Islet of Langerhans (tissue), 1 donor: ENCODE measurements at regions not wholly inside any gene's neighbourhood (a gene's known extent, or its start where the extent isn't known, plus 50 kb on each side); places are given as distances from the start of the nearest gene placed in this dataset.
"Not testable (repeated sequence)": the region's sequence is repeated elsewhere in the genome, so short reads cannot be mapped to it uniquely, and the experiment has no call there.

Experiments used
- FAIRE-seq: peaks from one replicate; lab custom pipeline; 2011; peaks lifted over from hg19 to GRCh38; lab: Jason Lieb, UNC

GRCh38 chr22:25395915-25396314 is 168.6 kb upstream of the GRK3 start:
- no peak for FAIRE-seq

DNA sequence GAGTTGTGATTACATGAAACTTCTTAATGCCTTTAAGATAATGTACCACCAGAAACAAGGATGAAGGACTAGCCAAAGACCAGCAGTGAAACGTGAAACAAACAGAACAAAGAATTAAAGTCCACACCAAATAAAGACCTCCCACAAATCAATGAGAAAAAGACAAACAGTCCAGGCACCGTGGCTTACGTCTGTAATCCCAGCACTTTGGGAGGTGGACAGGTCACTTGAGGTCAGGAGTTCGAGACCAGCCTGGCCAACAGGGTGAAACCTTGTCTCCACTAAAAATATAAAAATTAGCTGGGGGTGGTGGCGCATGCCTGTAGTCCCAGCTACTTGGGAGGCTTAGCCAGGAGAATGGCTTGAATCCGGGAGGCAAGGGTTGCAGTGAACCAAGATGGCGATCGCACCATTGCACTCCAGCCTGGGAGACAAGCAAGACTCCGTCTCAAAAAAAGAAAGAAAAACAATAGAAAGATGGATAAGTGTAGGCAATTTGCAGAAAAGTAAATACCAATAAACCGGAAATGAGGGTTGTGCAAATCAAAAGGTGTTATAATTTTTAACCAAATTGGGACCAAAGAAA is 167.8 kb upstream of the GRK3 start:
- no peak for FAIRE-seq

DNA sequence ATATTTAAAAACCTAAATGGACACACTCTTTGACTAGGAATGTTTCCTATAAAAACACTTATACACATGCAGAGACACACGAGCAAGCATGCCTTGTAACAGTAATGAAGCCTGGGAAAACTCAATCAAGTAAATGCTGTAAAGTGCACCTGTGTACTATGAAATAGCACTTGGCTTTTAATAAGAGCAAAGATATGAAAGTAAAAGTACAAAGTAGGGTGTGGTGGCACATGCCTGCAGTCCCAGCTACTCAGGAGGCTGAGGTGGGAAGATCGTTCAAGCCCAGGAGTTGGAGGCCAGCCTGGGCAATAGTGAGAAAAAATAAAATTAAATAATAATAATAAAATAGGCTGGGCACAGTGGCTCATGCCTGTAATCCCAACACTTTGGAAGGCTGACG is 166.9 kb upstream of the GRK3 start:
- no peak for FAIRE-seq

DNA sequence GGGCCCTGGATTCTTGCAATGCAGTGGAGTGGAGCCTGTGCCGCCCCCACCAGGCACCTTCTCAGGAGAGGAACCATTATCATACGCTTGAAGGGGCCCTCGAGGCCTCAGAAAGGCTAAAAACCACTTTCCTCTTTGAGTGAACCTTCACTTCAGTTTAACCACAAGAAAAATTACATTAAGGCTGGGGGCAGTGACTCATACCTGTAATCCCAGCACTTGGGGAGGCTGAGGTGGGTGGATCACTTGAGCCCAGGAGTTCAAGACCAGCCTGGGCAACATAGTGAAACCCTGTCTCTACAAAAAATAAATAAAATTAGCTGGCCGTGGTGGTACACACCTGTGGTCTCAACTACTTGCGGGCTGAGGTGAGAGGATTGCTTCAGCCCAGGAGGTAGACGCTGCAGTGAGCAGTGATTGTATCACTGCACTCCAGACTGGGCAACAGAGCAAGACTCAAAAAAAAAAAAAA is 165.8 kb upstream of the GRK3 start:
- FAIRE-seq = not testable (repeated sequence)

GRCh38 chr22:25399649-25400151 is 164.8 kb upstream of the GRK3 start:
- FAIRE-seq = no peak

DNA sequence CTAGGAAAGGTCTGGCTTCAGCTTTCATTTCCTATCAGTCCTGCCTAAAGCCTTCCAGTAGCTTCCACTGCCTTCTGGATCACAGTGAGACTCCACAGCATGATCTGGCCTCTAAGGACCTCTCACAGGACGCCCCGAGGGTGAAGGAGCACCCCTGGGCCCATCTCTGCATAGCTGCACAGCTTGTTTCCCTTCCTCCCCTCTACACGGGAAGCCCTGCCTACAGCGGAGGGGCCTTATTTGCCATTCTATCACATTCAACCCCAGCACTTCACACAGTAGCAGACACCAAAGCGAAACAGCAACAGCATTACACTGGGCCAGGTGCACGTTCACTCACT is 162.3 kb upstream of the GRK3 start:
- no peak for FAIRE-seq

DNA sequence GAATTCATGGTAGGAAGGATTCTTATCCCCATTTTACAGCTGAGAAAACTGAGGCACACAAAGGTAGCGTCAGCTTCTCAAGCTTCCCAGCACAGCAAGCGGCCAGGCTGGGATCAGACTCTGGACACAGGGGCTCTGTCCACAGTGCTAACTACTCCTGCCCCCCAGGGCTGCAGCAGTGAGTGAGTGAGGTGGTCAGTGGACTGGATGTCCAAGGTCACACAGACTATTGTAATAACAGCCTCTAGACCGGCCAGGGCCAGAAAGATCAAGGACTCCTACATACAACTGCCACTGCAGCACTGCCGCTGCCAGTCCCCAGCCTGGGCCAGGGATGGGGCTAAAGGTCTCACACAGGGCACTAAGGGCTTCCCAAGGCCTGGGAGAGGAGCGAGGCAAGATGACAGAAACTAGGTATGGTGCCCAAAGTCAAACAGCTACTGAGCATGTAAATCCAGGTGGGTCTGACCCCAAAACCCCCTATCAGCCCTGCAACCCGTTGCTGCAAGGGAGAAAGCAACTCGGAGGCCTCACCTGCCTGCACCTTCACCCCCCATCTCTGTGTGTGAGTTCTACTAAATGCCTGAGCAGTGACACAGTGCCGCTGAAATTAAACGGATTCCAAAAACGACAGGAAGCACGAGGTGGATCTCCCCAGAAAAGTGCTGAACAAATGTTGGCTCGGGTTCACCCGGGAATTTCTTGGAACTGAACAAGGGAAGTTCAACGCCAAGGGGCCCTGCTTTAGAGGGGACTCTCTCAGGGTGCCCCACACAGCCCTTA is 161.8 kb upstream of the GRK3 start:
- FAIRE-seq = no peak

- FAIRE-seq = no peak
Observed at GRCh38 chr22:25403284-25403810, 161.1 kb upstream of the GRK3 start.

GRCh38 chr22:25403811-25404471 is 160.5 kb upstream of the GRK3 start:
- FAIRE-seq = no peak

GRCh38 chr22:25404556-25404927 is 159.9 kb upstream of the GRK3 start:
- FAIRE-seq = no peak

- FAIRE-seq = no peak
Observed at GRCh38 chr22:25404928-25405816, 159.3 kb upstream of the GRK3 start.

DNA sequence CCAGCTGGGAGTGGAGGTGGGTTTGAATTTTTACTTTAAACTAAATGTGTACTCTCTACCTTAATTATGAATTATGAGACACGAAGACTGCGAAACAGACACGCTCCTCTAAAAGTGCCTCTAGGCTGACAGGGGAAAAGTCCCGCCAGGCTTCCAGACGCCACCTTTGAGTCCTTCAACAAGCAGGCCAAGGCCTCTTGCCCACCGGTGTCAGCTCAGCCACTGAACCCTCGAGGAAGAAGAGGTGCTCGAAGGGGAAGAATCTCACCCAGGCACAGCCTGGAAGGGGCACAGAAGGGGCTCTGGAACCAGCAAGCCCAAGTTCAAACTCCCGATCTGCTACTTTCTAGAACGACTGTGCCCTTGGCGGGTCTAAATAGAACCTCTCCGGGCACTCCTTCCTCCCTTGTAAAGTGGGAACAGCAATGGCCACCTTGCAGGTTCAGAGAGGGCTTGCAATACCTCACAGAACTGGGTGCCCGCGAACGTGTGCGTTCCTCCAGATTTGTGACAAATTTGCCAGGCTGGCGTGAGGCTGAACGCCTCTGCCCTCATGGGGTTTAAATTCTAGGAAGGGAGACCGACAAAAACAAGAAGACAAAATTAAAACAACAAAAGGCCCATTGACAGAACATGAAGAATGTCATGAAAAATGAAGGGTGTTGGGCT is 158.5 kb upstream of the GRK3 start:
- no peak for FAIRE-seq

DNA sequence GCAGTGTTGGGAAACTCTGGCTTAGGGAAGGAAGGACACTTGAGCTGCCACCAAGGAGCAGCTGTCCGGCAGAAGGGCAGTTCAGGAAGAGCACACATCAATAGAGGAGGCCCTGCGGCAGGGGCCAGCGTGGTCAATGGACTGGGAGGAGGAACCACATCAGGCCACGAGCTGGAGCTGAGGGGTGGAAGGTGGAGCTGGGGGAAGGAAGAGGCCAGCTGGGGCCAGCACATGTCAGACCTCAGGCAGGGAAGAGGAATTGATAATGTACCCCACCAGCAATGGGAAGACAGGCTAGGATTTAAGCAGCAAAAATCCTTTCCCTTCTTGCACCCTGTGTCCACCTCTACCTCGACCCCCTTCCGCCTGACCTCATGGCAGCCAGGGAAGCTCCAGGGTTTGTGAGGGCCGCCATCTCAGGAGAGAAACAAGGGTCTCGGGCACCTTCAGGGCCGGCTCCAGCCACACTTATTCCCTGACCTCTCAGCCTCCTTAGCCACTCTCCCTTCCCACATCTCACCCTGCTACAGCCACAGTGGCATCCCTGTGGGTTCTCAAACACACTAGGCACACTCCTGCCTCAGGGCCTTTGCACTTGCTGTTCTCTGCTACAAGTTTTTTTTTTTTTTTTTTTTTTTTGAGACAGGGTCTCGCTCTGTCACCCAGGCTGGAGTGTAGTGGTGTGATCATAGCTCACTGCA is 157.8 kb upstream of the GRK3 start:
- FAIRE-seq = no peak

DNA sequence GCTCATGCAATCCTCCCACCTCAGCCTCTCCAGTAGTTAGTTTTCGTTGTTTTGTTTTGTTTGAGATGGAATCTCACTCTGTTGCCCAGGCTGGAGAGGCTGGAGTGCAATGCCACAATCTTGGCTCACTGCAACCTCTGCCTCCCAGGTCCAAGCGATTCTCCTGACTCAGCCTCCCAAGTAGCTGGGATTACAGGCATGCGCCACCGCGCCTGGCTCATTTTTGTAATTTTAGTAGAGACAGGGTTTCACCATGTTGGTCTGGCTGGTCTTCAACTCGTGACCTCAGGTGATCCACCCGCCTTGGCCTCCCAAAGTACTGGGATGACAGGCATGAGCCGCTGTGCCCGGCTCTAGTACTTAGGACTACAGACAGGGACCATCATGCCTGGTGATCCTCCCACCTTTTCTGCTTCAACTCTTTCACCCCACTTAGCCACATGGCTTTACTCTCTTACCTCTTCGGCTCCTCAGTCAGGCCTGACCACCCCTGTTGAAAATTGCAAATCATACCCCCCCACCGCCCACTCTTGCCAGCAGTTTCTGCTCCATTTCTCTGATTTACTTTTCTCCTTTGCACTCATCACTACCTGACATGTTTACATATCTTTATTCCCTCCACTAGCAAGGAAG is 157.1 kb upstream of the GRK3 start:
- FAIRE-seq = no peak

- FAIRE-seq = no peak
Observed at GRCh38 chr22:25407859-25408229, 156.6 kb upstream of the GRK3 start.

DNA sequence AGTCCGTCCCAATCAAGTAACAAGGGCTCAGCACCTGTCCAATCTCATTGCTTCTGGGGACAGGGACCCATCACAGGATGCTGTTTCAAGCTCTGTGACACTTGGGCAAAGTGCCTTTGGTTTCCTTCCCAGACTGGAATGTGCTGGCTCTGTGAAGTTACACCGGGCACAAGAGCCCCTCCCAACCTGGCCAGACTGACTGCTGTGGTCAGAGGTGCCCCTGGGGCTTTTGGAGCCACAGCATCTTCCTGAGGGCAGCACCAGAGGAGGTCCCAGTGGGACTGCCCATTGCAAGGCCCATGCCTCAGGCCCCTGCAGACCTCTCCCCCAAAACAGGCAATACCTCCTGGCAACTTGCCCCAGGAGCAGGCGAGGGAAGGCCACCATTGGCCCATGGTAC is 155.2 kb upstream of the GRK3 start:
- FAIRE-seq = no peak

GRCh38 chr22:25410849-25411248 is 153.6 kb upstream of the GRK3 start:
- FAIRE-seq = no peak

DNA sequence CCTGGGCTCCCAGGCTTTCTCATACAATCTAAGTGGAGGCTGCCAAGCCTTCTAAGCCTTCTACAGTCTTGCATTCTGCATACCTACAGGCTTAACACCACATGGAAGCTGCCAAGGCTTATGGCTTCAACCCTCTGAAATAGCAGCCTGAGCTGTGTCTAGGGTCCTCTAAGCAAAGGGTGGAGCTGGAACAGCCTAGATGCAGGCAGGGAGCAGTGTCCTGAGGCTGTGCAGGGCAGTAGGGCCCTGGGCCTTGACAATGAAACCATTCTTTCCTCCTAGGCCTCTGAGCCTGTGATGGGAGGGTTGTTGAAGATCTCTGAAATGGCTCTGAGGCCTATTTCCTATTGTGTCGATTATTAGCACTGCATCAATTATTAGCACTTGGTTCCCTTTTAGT is 150.9 kb upstream of the GRK3 start:
- FAIRE-seq = no peak

- not testable (repeated sequence) for FAIRE-seq
Observed at GRCh38 chr22:25415731-25416130, 148.7 kb upstream of the GRK3 start.

DNA sequence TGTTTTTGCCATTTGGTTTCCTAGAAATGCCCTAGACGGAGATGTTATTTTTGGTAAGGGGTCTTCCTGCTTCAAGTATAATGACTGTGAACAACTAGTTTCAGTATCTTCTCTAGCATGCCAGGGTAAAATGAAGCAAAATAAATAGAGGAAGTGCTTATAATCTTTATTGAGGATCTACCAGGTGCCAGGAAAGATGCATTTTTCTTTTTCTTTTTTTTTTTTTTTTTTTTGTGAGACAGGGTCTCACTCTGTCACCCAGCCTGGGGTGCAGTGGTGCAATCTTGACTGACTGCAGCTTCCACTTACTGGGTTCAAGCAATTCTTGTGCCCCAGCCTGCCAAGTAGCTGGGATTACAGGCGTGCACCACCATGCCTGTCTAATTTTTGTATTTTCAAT is 146.6 kb upstream of the GRK3 start:
- not testable (repeated sequence) for FAIRE-seq
